ENCODE measurements at regions not wholly inside any gene's neighbourhood (a gene's known extent, or its start where the extent isn't known, plus 50 kb on each side); places are given as distances from the start of the nearest gene placed in this dataset.

DNA sequence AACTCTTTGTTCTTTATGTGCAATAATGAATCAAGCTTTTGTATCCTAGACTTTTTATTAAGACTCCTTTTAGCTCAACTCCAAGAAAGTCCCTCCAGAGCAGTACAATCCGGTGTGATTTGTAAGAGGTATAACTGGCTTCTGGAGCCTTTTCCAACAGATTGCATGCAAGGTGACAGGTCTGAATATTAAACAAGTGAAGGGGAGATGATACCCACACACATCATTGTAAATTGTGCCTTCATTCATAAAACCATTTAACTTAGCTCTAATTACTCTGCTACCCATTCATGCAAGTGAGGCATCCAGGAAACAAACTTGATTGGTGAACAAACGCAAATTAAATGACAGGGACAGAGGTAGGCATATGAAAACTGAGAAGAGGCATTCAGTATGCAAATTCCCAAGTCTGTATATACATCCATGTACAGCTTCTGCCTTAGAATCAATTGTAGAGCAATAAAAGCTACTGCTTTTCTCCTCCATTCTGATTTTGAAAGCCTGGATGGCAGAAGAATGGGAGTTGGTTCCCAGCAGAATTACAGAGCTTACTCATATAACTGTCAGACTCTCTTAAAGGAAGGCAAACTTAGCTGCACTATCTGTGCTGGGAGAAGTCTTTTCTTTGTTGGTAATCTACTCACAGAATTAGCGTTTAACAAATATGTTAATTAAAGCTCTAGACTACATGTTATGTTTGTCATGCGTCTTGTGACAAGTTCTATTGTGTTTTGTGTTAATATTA, 261.0 kb upstream of the CDH6 start (continued):
- TF ChIP-seq KDM4A (IDR thresholded peaks at IDR 0.05; ENCODE audit: low read depth, low read length, severe bottlenecking), result no peak
- no peak for TF ChIP-seq ATF2 (IDR thresholded peaks at IDR 0.05; ENCODE audit: low read length)
- no peak for TF ChIP-seq TAF1 (IDR thresholded peaks at IDR 0.05; ENCODE audit: low read depth, low read length)

Measured in H1 (cell line).